ENCODE measurements at regions not wholly inside any gene's neighbourhood (a gene's known extent, or its start where the extent isn't known, plus 50 kb on each side); places are given as distances from the start of the nearest gene placed in this dataset.

DNA sequence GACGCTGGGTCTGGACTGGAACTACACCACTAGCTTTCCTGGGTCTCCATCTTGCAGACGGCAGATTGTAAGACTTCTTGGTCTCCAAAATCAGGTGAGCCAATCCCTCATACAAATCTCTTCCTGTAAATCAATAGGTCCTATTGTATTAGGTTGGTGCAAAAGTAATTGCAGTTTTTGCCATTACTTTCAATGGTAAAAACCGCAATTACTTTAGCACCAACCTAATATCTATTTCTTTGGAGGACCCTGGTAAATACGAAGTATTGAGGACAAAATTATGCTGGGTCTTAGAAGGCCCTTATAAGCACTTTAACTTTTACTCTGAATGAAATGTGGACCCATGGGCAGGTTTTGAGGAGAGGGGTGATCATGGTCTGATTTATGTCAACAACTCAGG, 330.6 kb upstream of the C16orf82 start:
- Mint-ChIP-seq H3K27ac (no peak overlapping the region), H3K4me3 (no peak overlapping the region), H3K4me1 (no peaks in the 10 kb centered on the region), H3K36me3 (ENCODE audit: low read depth) (no peaks in the 10 kb centered on the region), H3K27me3 (peaks cover 15% of the 10 kb centered on the region), H3K9me3 (peaks cover 2% of the 10 kb centered on the region)
- TF ChIP-seq, protein P1, sequence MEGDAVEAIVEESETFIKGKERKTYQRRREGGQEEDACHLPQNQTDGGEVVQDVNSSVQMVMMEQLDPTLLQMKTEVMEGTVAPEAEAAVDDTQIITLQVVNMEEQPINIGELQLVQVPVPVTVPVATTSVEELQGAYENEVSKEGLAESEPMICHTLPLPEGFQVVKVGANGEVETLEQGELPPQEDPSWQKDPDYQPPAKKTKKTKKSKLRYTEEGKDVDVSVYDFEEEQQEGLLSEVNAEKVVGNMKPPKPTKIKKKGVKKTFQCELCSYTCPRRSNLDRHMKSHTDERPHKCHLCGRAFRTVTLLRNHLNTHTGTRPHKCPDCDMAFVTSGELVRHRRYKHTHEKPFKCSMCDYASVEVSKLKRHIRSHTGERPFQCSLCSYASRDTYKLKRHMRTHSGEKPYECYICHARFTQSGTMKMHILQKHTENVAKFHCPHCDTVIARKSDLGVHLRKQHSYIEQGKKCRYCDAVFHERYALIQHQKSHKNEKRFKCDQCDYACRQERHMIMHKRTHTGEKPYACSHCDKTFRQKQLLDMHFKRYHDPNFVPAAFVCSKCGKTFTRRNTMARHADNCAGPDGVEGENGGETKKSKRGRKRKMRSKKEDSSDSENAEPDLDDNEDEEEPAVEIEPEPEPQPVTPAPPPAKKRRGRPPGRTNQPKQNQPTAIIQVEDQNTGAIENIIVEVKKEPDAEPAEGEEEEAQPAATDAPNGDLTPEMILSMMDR (IDR thresholded peaks at IDR 0.05) = no peak
- intact Hi-C loops (cut with micrococcal nuclease) = no loop called here
- no peak for ATAC-seq (ENCODE audit: low read depth)
- CTCF ChIA-PET = no interaction called here
- POLR2A ChIA-PET = no interaction called here
- DNase-seq = no peak

DNA sequence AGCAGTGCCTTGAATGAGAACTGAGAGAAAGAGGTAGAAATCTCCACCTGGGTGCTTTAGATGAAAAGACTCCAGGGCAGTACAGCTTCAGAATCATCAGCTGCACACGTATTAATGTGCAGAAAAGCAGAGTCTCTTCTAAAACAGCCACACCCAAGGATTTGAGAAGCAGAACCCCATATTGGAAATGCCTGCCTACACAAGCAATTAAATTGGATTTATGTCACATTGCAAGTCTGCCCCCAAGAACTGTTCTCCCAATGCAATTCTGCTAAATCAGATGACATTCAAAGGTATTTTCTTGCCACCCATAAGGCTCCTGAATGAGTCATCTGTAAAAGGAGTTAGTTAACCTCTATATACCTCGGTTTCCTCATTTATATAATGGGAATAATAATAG, 326.0 kb upstream of the C16orf82 start:
- POLR2A ChIA-PET = no interaction called here
- TF ChIP-seq, protein P1 (IDR thresholded peaks at IDR 0.05) = no peak
- no peak for ATAC-seq (ENCODE audit: low read depth)
- Mint-ChIP-seq H3K9me3 (no peaks in the 10 kb centered on the region), H3K4me3 (no peak overlapping the region), H3K36me3 (ENCODE audit: low read depth) (no peaks in the 10 kb centered on the region), H3K27ac (no peak overlapping the region), H3K4me1 (no peaks in the 10 kb centered on the region), H3K27me3 (peaks cover 20% of the 10 kb centered on the region)
- no peak for DNase-seq
- CTCF ChIA-PET = no interaction called here
- intact Hi-C loops (cut with micrococcal nuclease) = no loop called here

DNA sequence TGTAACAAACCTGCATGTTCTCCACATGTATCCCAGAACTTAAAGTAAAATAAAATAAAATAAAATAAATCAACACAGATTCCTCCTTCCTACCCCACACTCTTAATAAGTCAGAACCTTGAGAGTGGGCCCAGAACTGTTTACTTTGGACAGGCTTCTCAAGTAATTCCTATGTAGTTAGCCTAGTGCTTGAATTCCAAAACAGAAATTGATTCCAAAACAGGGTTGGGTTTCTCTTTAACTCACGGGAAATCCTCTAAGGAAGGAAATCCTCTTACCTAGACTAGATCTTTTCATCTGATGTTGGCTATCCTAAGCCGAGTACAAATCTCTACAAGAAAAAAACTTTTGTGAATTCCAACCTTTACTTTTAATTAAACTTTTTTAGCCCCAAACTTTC, 324.7 kb upstream of the C16orf82 start:
- H3K36me3 Mint-ChIP-seq (ENCODE audit: low read depth) = no peaks in the 10 kb centered on the region
- H3K27me3 Mint-ChIP-seq = peaks cover 20% of the 10 kb centered on the region
- no peaks in the 10 kb centered on the region for H3K9me3 Mint-ChIP-seq
- no peak overlapping the region for H3K4me3 Mint-ChIP-seq
- ATAC-seq (ENCODE audit: low read depth) (no peak), DNase-seq (no peak)
- H3K4me1 Mint-ChIP-seq = no peaks in the 10 kb centered on the region
- TF ChIP-seq, protein P1 (IDR thresholded peaks at IDR 0.05) = no peak
- intact Hi-C loops (cut with micrococcal nuclease) = no loop called here
- no peak overlapping the region for H3K27ac Mint-ChIP-seq
- ChIA-PET CTCF (no interaction called here), POLR2A (no interaction called here)

DNA sequence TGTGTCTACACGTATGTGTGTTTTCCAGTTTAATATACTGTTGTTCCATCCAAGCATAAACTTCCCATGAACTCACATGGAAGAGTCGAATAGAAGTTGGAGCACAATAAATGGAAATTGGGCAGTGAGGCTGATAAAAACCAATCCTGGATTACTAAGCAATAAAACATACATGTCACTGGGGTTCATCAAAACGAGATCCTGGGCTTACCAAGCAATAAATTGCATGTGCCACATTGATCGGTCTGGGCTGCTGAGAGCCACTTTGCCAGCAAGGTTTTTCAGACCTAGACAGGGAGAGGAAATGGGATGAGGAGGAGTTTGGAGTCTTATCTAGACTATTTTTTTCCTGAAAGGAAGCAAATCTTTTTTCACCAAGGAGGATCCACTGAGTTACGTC, 322.3 kb upstream of the C16orf82 start:
- ATAC-seq (ENCODE audit: low read depth) = no peak
- H3K36me3 Mint-ChIP-seq (ENCODE audit: low read depth) = no peaks in the 10 kb centered on the region
- TF ChIP-seq, protein P1 (IDR thresholded peaks at IDR 0.05) = no peak
- DNase-seq = no peak
- H3K4me1 Mint-ChIP-seq = no peaks in the 10 kb centered on the region
- intact Hi-C loops (cut with micrococcal nuclease) = no loop called here
- peaks cover 19% of the 10 kb centered on the region for H3K27me3 Mint-ChIP-seq
- no peak overlapping the region for H3K4me3 Mint-ChIP-seq
- ChIA-PET CTCF (no interaction called here), POLR2A (no interaction called here)
- no peak overlapping the region for H3K27ac Mint-ChIP-seq
- no peaks in the 10 kb centered on the region for H3K9me3 Mint-ChIP-seq

DNA sequence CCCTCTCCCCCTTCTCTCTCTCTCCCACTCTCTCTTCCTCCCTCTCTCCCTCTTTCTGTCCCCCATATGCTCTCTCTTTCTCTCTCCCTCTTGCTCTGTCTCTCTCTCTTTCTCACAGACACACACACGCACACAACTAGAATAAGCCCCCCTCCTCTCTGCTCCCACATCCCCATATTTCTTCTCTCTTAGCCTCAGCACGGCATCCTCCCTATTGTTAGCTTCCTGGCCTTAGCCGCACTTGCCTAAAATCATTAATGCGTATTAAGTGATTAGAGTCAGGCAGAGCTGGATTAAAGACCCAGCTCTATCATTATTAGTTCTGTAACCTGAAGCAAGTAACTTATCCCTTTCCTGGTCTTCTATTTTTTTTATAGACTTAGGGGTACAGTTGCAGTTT, 319.0 kb upstream of the C16orf82 start:
- TF ChIP-seq, protein P1 (IDR thresholded peaks at IDR 0.05) = no peak
- ATAC-seq (ENCODE audit: low read depth) = no peak
- DNase-seq = no peak
- no peak overlapping the region for H3K27ac Mint-ChIP-seq
- CTCF ChIA-PET = no interaction called here
- peaks cover 10% of the 10 kb centered on the region for H3K27me3 Mint-ChIP-seq
- no peaks in the 10 kb centered on the region for H3K36me3 Mint-ChIP-seq (ENCODE audit: low read depth)
- H3K9me3 Mint-ChIP-seq = no peaks in the 10 kb centered on the region
- POLR2A ChIA-PET = no interaction called here
- no peaks in the 10 kb centered on the region for H3K4me1 Mint-ChIP-seq
- no peak overlapping the region for H3K4me3 Mint-ChIP-seq
- intact Hi-C loops (cut with micrococcal nuclease) = no loop called here

Data from activated B cell treated with CpG ODN at 0.5 μM for 24 hours (primary cell).